Activated T-cell treated with anti-CD3 and anti-CD28 coated beads, Interleukin-2, amount 50 U/mL, for 4 hours (primary cell): ENCODE measurements at regions not wholly inside any gene's neighbourhood (a gene's known extent, or its start where the extent isn't known, plus 50 kb on each side); places are given as distances from the start of the nearest gene placed in this dataset.

Source experiments
- ATAC-seq, 2 donors: fragments of 200-7000 bp; cut with Tn5 transposase; one replicate each; pipeline ENCODE4 v1.10.0; 2021
- DNase-seq: peaks from one replicate; pipeline ENCODE4 v3.0.0-alpha.2; 2020
- H3K27me3 Mint-ChIP-seq: one replicate; pipeline ENCODE4 v1.8.0; 2021; ENCODE audit warnings: low read depth, mixed read lengths
- H3K36me3 Mint-ChIP-seq: one replicate; pipeline ENCODE4 v1.8.0; 2022; ENCODE audit warnings: mixed read lengths; ENCODE audit not compliant: insufficient read depth
- H3K4me1 Mint-ChIP-seq: one replicate; pipeline ENCODE4 v1.8.0; 2021; ENCODE audit warnings: low read depth, mixed read lengths
- H3K4me3 Mint-ChIP-seq: one replicate; pipeline ENCODE4 v1.8.0; 2021; ENCODE audit warnings: mild to moderate bottlenecking, moderate library complexity, mixed read lengths
- H3K9me3 Mint-ChIP-seq: one replicate; pipeline ENCODE4 v1.8.0; 2021; ENCODE audit warnings: mixed read lengths

- peaks cover 36% of the 10 kb centered on the region for H3K4me1 Mint-ChIP-seq
- peaks cover 25% of the 10 kb centered on the region for H3K27me3 Mint-ChIP-seq
- DNase-seq: no peak
- H3K4me3 Mint-ChIP-seq: no peak overlapping the region
- ATAC-seq: no peak
- H3K36me3 Mint-ChIP-seq: no peaks in the 10 kb centered on the region
- no peaks in the 10 kb centered on the region for H3K9me3 Mint-ChIP-seq
Observed at GRCh38 chr1:38565020-38565491, 294.5 kb downstream of the RRAGC start.

- no peak for ATAC-seq
- Mint-ChIP-seq H3K4me3 (no peak overlapping the region), H3K4me1 (peaks cover 44% of the 10 kb centered on the region), H3K27me3 (peaks cover 22% of the 10 kb centered on the region), H3K36me3 (no peaks in the 10 kb centered on the region), H3K9me3 (no peaks in the 10 kb centered on the region)
- DNase-seq: no peak
Observed at GRCh38 chr1:38563942-38564735, 295.4 kb downstream of the RRAGC start.

- H3K36me3 Mint-ChIP-seq: no peaks in the 10 kb centered on the region
- H3K4me1 Mint-ChIP-seq: peaks cover 60% of the 10 kb centered on the region
- H3K27me3 Mint-ChIP-seq: peaks cover 22% of the 10 kb centered on the region
- ATAC-seq (no peak), DNase-seq (no peak)
- H3K9me3 Mint-ChIP-seq: no peaks in the 10 kb centered on the region
- H3K4me3 Mint-ChIP-seq: no peak overlapping the region
Observed at GRCh38 chr1:38561725-38562124, 297.8 kb downstream of the RRAGC start.

GRCh38 chr1:38561110-38561509, 298.5 kb downstream of the RRAGC start:
- no peaks in the 10 kb centered on the region for H3K9me3 Mint-ChIP-seq
- ATAC-seq (no peak), DNase-seq (no peak)
- H3K36me3 Mint-ChIP-seq: no peaks in the 10 kb centered on the region
- H3K4me1 Mint-ChIP-seq: peaks cover 63% of the 10 kb centered on the region
- H3K27me3 Mint-ChIP-seq: peaks cover 22% of the 10 kb centered on the region
- H3K4me3 Mint-ChIP-seq: no peak overlapping the region

- Mint-ChIP-seq H3K9me3 (no peaks in the 10 kb centered on the region), H3K4me1 (peaks cover 64% of the 10 kb centered on the region), H3K4me3 (no peak overlapping the region), H3K36me3 (no peaks in the 10 kb centered on the region), H3K27me3 (peaks cover 22% of the 10 kb centered on the region)
- DNase-seq (no peak), ATAC-seq (no peak)
Observed at GRCh38 chr1:38560457-38560856, 299.1 kb downstream of the RRAGC start.

GRCh38 chr1:38559446-38560165, 300.0 kb downstream of the RRAGC start:
- peaks cover 64% of the 10 kb centered on the region for H3K4me1 Mint-ChIP-seq
- peak overlapping the region; percentile 73 for H3K4me3 Mint-ChIP-seq
- peak; percentile 57 for DNase-seq
- peaks cover 19% of the 10 kb centered on the region for H3K27me3 Mint-ChIP-seq
- H3K9me3 Mint-ChIP-seq: no peaks in the 10 kb centered on the region
- H3K36me3 Mint-ChIP-seq: no peaks in the 10 kb centered on the region
- ATAC-seq: peak; percentile 95

- no peaks in the 10 kb centered on the region for H3K36me3 Mint-ChIP-seq
- ATAC-seq (peak; percentile 9 to 12), DNase-seq (no peak)
- peak overlapping the region; percentile 73 for H3K4me3 Mint-ChIP-seq
- H3K9me3 Mint-ChIP-seq: no peaks in the 10 kb centered on the region
- peaks cover 12% of the 10 kb centered on the region for H3K27me3 Mint-ChIP-seq
- peaks cover 57% of the 10 kb centered on the region for H3K4me1 Mint-ChIP-seq
Observed at GRCh38 chr1:38558500-38559445, 300.8 kb downstream of the RRAGC start.

- ATAC-seq (no peak), DNase-seq (no peak)
- Mint-ChIP-seq H3K4me3 (no peak overlapping the region), H3K36me3 (no peaks in the 10 kb centered on the region), H3K9me3 (no peaks in the 10 kb centered on the region), H3K4me1 (peaks cover 50% of the 10 kb centered on the region), H3K27me3 (peaks cover 5% of the 10 kb centered on the region)
Observed at GRCh38 chr1:38558055-38558454, 301.5 kb downstream of the RRAGC start.

GRCh38 chr1:38555594-38555993, 304.0 kb downstream of the RRAGC start:
- peaks cover 4% of the 10 kb centered on the region for H3K27me3 Mint-ChIP-seq
- DNase-seq: no peak
- no peak for ATAC-seq

GRCh38 chr1:38555130-38555529, 304.4 kb downstream of the RRAGC start:
- Mint-ChIP-seq H3K9me3 (no peaks in the 10 kb centered on the region), H3K36me3 (no peaks in the 10 kb centered on the region), H3K4me3 (no peak overlapping the region), H3K4me1 (peaks cover 29% of the 10 kb centered on the region), H3K27me3 (peaks cover 8% of the 10 kb centered on the region)
- ATAC-seq (no peak), DNase-seq (no peak)

More at GRCh38 chr1:38555594-38555993, 304.0 kb downstream of the RRAGC start:
- H3K36me3 Mint-ChIP-seq: no peaks in the 10 kb centered on the region
- H3K9me3 Mint-ChIP-seq: no peaks in the 10 kb centered on the region
- H3K4me1 Mint-ChIP-seq: peaks cover 34% of the 10 kb centered on the region
- H3K4me3 Mint-ChIP-seq: no peak overlapping the region

GRCh38 chr1:38551318-38552307, 308.0 kb downstream of the RRAGC start:
- Mint-ChIP-seq H3K4me1 (peaks cover 4% of the 10 kb centered on the region), H3K4me3 (no peak overlapping the region), H3K27me3 (peaks cover 8% of the 10 kb centered on the region), H3K36me3 (no peaks in the 10 kb centered on the region), H3K9me3 (no peaks in the 10 kb centered on the region)
- DNase-seq (no peak), ATAC-seq (no peak)

GRCh38 chr1:38549191-38549590, 310.4 kb downstream of the RRAGC start:
- Mint-ChIP-seq H3K4me3 (no peak overlapping the region), H3K4me1 (no peaks in the 10 kb centered on the region), H3K27me3 (peaks cover 8% of the 10 kb centered on the region), H3K9me3 (no peaks in the 10 kb centered on the region), H3K36me3 (no peaks in the 10 kb centered on the region)
- DNase-seq (no peak), ATAC-seq (no peak)

GRCh38 chr1:38547321-38547720, 312.3 kb downstream of the RRAGC start:
- ATAC-seq (no peak), DNase-seq (no peak)
- Mint-ChIP-seq H3K36me3 (no peaks in the 10 kb centered on the region), H3K4me3 (no peak overlapping the region), H3K27me3 (peaks cover 8% of the 10 kb centered on the region), H3K9me3 (no peaks in the 10 kb centered on the region), H3K4me1 (no peaks in the 10 kb centered on the region)
